Neural cell (in vitro differentiated cells): ENCODE measurements at regions not wholly inside any gene's neighbourhood (a gene's known extent, or its start where the extent isn't known, plus 50 kb on each side); places are given as distances from the start of the nearest gene placed in this dataset.

ENCODE experiments used
- H2AFZ ChIP-seq: fragments of 200-600, 300-800 bp; sonication (generic), shearing (Covaris generic); 2 replicates; pipeline ENCODE4 v1.6.0; 2014; ENCODE audit warnings: low read depth, mild to moderate bottlenecking, antibody characterized with exemption, low read length, moderate library complexity
- H3F3A ChIP-seq: fragments of 200-600 bp; shearing (Covaris generic); 2 replicates; pipeline ENCODE4 v1.6.1; 2016; ENCODE audit warnings: mild to moderate bottlenecking, moderate library complexity, mixed read lengths, antibody characterized with exemption, low read length; ENCODE audit not compliant: insufficient read depth, poor library complexity, severe bottlenecking
- H3K27ac ChIP-seq: fragments of 200-600, 300-800 bp; sonication (generic), shearing (Covaris generic); 2 replicates; pipeline ENCODE4 v1.5.1; 2014; ENCODE audit warnings: mild to moderate bottlenecking, low read length, moderate library complexity
- H3K27me3 ChIP-seq: fragments of 300-800, 200-600 bp; sonication (generic), shearing (Covaris generic); 2 replicates; pipeline ENCODE4 v1.6.0; 2014; ENCODE audit warnings: mild to moderate bottlenecking, low read depth, low read length, moderate library complexity; ENCODE audit not compliant: insufficient read depth
- H3K36me3 ChIP-seq: fragments of 300-800, 200-600 bp; sonication (generic), shearing (Covaris generic); 2 replicates; pipeline ENCODE4 v1.5.1; 2014; ENCODE audit warnings: mild to moderate bottlenecking, antibody characterized with exemption, low read length, moderate library complexity; ENCODE audit not compliant: insufficient read depth
- H3K4me2 ChIP-seq: fragments of 300-800, 200-600 bp; sonication (generic), shearing (Covaris generic); 2 replicates; pipeline ENCODE4 v1.6.0; 2014; ENCODE audit warnings: mild to moderate bottlenecking, low read length
- H3K4me3 ChIP-seq: fragments of 300-800, 200-600 bp; sonication (generic), shearing (Covaris generic); 2 replicates; pipeline ENCODE4 v1.5.1; 2014; ENCODE audit warnings: mild to moderate bottlenecking, low read length, moderate library complexity
- H3K79me2 ChIP-seq: fragments of 200-600 bp; shearing (Covaris generic); replicated peaks from 2 replicates; pipeline ENCODE4 v1.6.0; 2014; ENCODE audit warnings: mild to moderate bottlenecking, low read length, moderate library complexity; ENCODE audit not compliant: insufficient read depth
- H3K9ac ChIP-seq: fragments of 300-800, 200-600 bp; sonication (generic), shearing (Covaris generic); 2 replicates; pipeline ENCODE4 v1.6.1; 2016; ENCODE audit warnings: mild to moderate bottlenecking, low read length, mixed read lengths
- H3K9me2 ChIP-seq: fragments of 200-600 bp; shearing (Covaris generic); 2 replicates; pipeline ENCODE4 v1.6.1; 2016; ENCODE audit warnings: mild to moderate bottlenecking, low read length, mixed read lengths; ENCODE audit not compliant: insufficient read depth
- H3K9me3 ChIP-seq: fragments of 200-600, 300-800 bp; sonication (generic), shearing (Covaris generic); 2 replicates; pipeline ENCODE4 v1.6.1; 2016; ENCODE audit warnings: mild to moderate bottlenecking, mixed run types, low read length, moderate library complexity, mixed read lengths
- H4K20me1 ChIP-seq: fragments of 200-600 bp; shearing (Covaris generic); 2 replicates; pipeline ENCODE4 v1.6.1; 2016; ENCODE audit warnings: mild to moderate bottlenecking, mixed run types; ENCODE audit not compliant: insufficient read depth
- CTCF ChIP-seq: fragments of 450-650 bp; IDR thresholded peaks from 2 replicates; pipeline ENCODE4 v1.5.1; 2014; ENCODE audit warnings: antibody characterized with exemption, mild to moderate bottlenecking, moderate library complexity; ENCODE audit not compliant: poor library complexity, severe bottlenecking
- EP300 ChIP-seq: fragments of 450-650 bp; conservative IDR thresholded peaks from 2 replicates; pipeline ENCODE4 v1.6.1; 2014; ENCODE audit warnings: antibody characterized with exemption, mild to moderate bottlenecking, moderate library complexity; ENCODE audit not compliant: poor library complexity, severe bottlenecking
- EZH2 ChIP-seq: fragments of 200-600, 300-800 bp; shearing (Covaris generic), sonication (generic); IDR thresholded peaks from 2 replicates; pipeline ENCODE4 v1.6.1; 2014; ENCODE audit warnings: antibody characterized with exemption, low read length, borderline replicate concordance, mild to moderate bottlenecking; ENCODE audit not compliant: insufficient read depth, poor library complexity, severe bottlenecking
- MXI1 ChIP-seq: fragments of 450-650 bp; conservative IDR thresholded peaks from 2 replicates; pipeline ENCODE4 v1.6.1; 2014; ENCODE audit warnings: antibody characterized with exemption, mild to moderate bottlenecking; ENCODE audit not compliant: poor library complexity, severe bottlenecking
- POLR2AphosphoS5 ChIP-seq: IDR thresholded peaks from 2 replicates; pipeline ENCODE4 v1.6.1; 2012
- REST ChIP-seq: IDR thresholded peaks from 2 replicates; pipeline ENCODE4 v1.6.1; 2012; ENCODE audit warnings: borderline replicate concordance
- SMC3 ChIP-seq: fragments of 450-650 bp; conservative IDR thresholded peaks from 2 replicates; pipeline ENCODE4 v1.6.1; 2014; ENCODE audit warnings: antibody characterized with exemption, mild to moderate bottlenecking, moderate library complexity; ENCODE audit not compliant: poor library complexity
- TAF1 ChIP-seq: IDR thresholded peaks from 2 replicates; pipeline ENCODE4 v1.6.1; 2012; ENCODE audit warnings: low read depth

- no peaks in the 10 kb centered on the region for H3F3A ChIP-seq
- no peaks in the 10 kb centered on the region for H3K9me2 ChIP-seq
- no peak overlapping the region for H3K9ac ChIP-seq
- no peaks in the 10 kb centered on the region for H3K36me3 ChIP-seq
- no peak overlapping the region for H3K27ac ChIP-seq
- H3K27me3 ChIP-seq, result no peaks in the 10 kb centered on the region
- no peaks in the 10 kb centered on the region for H3K9me3 ChIP-seq
- no peak overlapping the region for H2AFZ ChIP-seq
- no peaks in the 10 kb centered on the region for H3K79me2 ChIP-seq
- no peak for TF ChIP-seq CTCF
- no peak for TF ChIP-seq EZH2
- no peak for TF ChIP-seq POLR2AphosphoS5
- no peak for TF ChIP-seq TAF1
- no peak for TF ChIP-seq REST
- no peak for TF ChIP-seq EP300
- TF ChIP-seq SMC3, result no peak
- TF ChIP-seq MXI1, result no peak
- H3K4me2 ChIP-seq, result no peak overlapping the region
- no peaks in the 10 kb centered on the region for H4K20me1 ChIP-seq
- H3K4me3 ChIP-seq, result no peak overlapping the region
These were observed 485.4 kb downstream of the RFC3 start for GRCh38 chr13:34303346-34303745.

GRCh38 chr13:34307607-34308006 lies 489.7 kb downstream of the RFC3 start:
- H3K27ac ChIP-seq, result no peak overlapping the region
- no peaks in the 10 kb centered on the region for H3K9me2 ChIP-seq
- no peaks in the 10 kb centered on the region for H3K79me2 ChIP-seq
- H3F3A ChIP-seq, result no peaks in the 10 kb centered on the region
- H2AFZ ChIP-seq, result no peak overlapping the region
- no peaks in the 10 kb centered on the region for H3K27me3 ChIP-seq
- no peak overlapping the region for H3K9ac ChIP-seq
- no peaks in the 10 kb centered on the region for H4K20me1 ChIP-seq
- H3K9me3 ChIP-seq, result no peaks in the 10 kb centered on the region
- no peak overlapping the region for H3K4me3 ChIP-seq
- no peak for TF ChIP-seq MXI1
- no peak for TF ChIP-seq CTCF
- H3K4me2 ChIP-seq, result no peak overlapping the region
- no peaks in the 10 kb centered on the region for H3K36me3 ChIP-seq
